ENCODE measurements at regions not wholly inside any gene's neighbourhood (a gene's known extent, or its start where the extent isn't known, plus 50 kb on each side); places are given as distances from the start of the nearest gene placed in this dataset.

DNA sequence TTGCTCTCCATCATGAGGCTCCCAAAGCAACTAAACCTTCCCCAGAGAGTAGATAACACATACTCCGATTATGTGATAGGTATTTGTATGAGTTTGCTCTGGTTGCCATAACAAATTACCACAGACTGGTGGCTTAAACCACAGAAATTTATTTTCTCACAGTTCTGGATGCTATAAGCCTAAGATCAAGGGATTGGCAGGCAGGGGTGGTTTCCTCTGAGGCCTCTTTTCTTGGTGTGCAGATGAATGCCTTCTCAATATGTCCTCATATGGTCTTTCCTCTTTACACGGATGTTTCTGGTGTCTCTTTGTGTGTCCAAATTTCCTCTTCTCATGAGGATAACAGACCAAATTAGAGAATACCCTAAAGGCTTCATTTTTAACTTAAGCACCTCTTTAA is 285.8 kb upstream of the GRIP1 start:
- no peaks in the 10 kb centered on the region for H3K36me3 Mint-ChIP-seq (ENCODE audit: insufficient read depth)

DNA sequence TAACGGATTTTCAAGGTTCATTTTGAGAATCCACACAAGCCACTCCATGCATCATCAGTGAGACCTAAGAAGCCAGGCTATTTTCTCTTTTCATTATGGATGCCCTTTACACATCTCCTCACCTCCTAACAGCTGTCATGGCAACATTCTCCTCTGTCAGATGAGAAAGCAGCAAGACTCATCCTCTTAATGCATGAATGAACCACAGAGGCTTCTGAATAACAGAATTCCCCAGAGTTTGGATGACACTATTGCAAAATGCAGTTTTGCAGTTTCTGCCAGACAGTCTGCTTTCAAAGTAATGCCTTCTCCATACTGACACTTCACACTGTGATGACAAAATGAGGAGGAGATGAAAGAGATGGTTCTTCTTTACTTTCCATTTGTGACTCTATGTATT is 286.7 kb upstream of the GRIP1 start:
- H3K4me3 Mint-ChIP-seq (ENCODE audit: low read depth) = no peak overlapping the region
- TF ChIP-seq, protein P1, sequence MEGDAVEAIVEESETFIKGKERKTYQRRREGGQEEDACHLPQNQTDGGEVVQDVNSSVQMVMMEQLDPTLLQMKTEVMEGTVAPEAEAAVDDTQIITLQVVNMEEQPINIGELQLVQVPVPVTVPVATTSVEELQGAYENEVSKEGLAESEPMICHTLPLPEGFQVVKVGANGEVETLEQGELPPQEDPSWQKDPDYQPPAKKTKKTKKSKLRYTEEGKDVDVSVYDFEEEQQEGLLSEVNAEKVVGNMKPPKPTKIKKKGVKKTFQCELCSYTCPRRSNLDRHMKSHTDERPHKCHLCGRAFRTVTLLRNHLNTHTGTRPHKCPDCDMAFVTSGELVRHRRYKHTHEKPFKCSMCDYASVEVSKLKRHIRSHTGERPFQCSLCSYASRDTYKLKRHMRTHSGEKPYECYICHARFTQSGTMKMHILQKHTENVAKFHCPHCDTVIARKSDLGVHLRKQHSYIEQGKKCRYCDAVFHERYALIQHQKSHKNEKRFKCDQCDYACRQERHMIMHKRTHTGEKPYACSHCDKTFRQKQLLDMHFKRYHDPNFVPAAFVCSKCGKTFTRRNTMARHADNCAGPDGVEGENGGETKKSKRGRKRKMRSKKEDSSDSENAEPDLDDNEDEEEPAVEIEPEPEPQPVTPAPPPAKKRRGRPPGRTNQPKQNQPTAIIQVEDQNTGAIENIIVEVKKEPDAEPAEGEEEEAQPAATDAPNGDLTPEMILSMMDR (IDR thresholded peaks at IDR 0.05; ENCODE audit: unreplicated experiment) = no peak
- DNase-seq (ENCODE audit: low spot score, unreplicated experiment) = no peak
- no peaks in the 10 kb centered on the region for H3K27me3 Mint-ChIP-seq
- no peak overlapping the region for H3K27ac Mint-ChIP-seq
- peaks cover 8% of the 10 kb centered on the region for H3K9me3 Mint-ChIP-seq (ENCODE audit: low read depth)
- H3K4me1 Mint-ChIP-seq (ENCODE audit: low read depth) = peaks cover 4% of the 10 kb centered on the region
- H3K36me3 Mint-ChIP-seq (ENCODE audit: insufficient read depth) = no peaks in the 10 kb centered on the region

More for the DNA sequence above, 285.8 kb upstream of the GRIP1 start:
- Mint-ChIP-seq H3K4me1 (ENCODE audit: low read depth) (peaks cover 4% of the 10 kb centered on the region), H3K27ac (no peak overlapping the region), H3K4me3 (ENCODE audit: low read depth) (no peak overlapping the region), H3K9me3 (ENCODE audit: low read depth) (peaks cover 8% of the 10 kb centered on the region), H3K27me3 (no peaks in the 10 kb centered on the region)
- TF ChIP-seq, protein P1 (IDR thresholded peaks at IDR 0.05; ENCODE audit: unreplicated experiment) = no peak
- no peak for DNase-seq (ENCODE audit: low spot score, unreplicated experiment)

DNA sequence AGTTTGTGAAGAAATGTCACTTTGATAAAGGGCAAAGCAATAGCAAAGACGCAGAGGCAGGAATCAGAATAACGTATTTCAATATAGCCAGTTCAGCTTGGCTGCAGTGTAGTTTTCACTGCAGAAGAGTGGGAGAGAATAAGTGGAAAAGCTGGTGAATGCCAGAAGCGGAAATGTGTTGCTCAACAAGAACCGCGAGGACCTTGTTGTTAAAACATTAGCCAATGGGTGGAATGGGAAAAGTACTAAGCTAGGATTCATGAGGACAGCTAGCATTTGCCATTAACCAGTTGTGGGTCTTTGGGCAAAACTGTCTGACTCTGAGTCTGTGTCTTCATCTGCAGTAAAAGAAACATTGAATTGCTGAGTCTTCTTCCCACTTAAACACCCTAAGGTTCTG is 292.9 kb upstream of the GRIP1 start:
- Mint-ChIP-seq H3K27ac (no peak overlapping the region), H3K4me1 (ENCODE audit: low read depth) (no peaks in the 10 kb centered on the region), H3K9me3 (ENCODE audit: low read depth) (peaks cover 5% of the 10 kb centered on the region), H3K36me3 (ENCODE audit: insufficient read depth) (peaks cover 2% of the 10 kb centered on the region), H3K27me3 (no peaks in the 10 kb centered on the region), H3K4me3 (ENCODE audit: low read depth) (no peak overlapping the region)
- TF ChIP-seq, protein P1 (IDR thresholded peaks at IDR 0.05; ENCODE audit: unreplicated experiment) = no peak
- DNase-seq (ENCODE audit: low spot score, unreplicated experiment) = no peak

DNA sequence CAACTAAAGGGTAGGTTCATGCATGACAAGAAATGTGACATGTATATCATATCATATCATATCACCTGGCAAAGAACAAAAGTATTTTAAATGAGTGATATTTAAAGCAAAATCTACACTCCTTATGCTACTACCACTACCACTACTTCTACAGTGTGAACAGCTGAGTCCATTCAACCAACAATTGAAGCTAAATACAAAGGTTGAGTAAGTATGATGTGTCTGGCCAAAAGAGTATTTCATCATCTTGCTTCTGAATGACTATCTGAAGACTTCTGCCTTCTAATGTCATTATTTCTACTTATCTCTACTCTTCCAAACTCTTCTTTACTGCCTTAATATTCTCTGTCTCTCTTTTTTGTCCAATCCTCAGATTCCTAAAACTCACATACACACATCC is 292.6 kb upstream of the CAND1 start:
- Mint-ChIP-seq H3K27me3 (no peaks in the 10 kb centered on the region), H3K4me3 (ENCODE audit: low read depth) (no peak overlapping the region), H3K27ac (no peak overlapping the region), H3K36me3 (ENCODE audit: insufficient read depth) (peaks cover 2% of the 10 kb centered on the region), H3K4me1 (ENCODE audit: low read depth) (no peaks in the 10 kb centered on the region), H3K9me3 (ENCODE audit: low read depth) (peaks cover 4% of the 10 kb centered on the region)
- no peak for DNase-seq (ENCODE audit: low spot score, unreplicated experiment)
- TF ChIP-seq, protein P1 (IDR thresholded peaks at IDR 0.05; ENCODE audit: unreplicated experiment) = no peak

DNA sequence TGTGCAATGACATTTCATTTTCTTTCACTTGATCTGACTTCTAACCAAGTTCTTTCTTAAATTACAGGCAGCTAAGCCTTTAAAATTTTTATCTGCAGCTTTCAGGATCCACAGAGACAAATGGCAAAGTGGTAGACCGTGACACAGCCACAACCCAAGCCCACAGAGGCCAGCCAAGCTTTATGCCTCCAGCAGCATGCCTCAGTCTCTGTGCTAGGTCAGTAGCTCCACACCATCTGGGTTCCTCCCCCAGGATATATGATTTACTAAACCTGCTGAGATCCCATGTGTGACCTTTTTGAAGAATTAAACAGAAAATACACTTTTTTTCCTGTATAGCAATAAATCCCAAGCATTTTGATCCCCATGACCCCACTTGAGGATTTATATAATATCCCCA is 290.4 kb upstream of the CAND1 start:
- no peak overlapping the region for H3K4me3 Mint-ChIP-seq (ENCODE audit: low read depth)
- TF ChIP-seq, protein P1 (IDR thresholded peaks at IDR 0.05; ENCODE audit: unreplicated experiment) = no peak

More for the DNA sequence above, 290.4 kb upstream of the CAND1 start:
- no peaks in the 10 kb centered on the region for H3K27me3 Mint-ChIP-seq
- H3K4me1 Mint-ChIP-seq (ENCODE audit: low read depth) = no peaks in the 10 kb centered on the region
- H3K9me3 Mint-ChIP-seq (ENCODE audit: low read depth) = peaks cover 2% of the 10 kb centered on the region
- H3K27ac Mint-ChIP-seq = no peak overlapping the region
- DNase-seq (ENCODE audit: low spot score, unreplicated experiment) = no peak
- peaks cover 2% of the 10 kb centered on the region for H3K36me3 Mint-ChIP-seq (ENCODE audit: insufficient read depth)
